GM21529 (cell line): ENCODE measurements at regions not wholly inside any gene's neighbourhood (a gene's known extent, or its start where the extent isn't known, plus 50 kb on each side); places are given as distances from the start of the nearest gene placed in this dataset.
"Not testable (repeated sequence)": the region's sequence is repeated elsewhere in the genome, so short reads cannot be mapped to it uniquely, and the experiment has no call there.

Experiments
- ATAC-seq: cut with Tn5 transposase; IDR thresholded peaks from one replicate; pipeline ENCODE4 v1.9.1; 2021; ENCODE audit not compliant: unreplicated experiment

GRCh38 chr15:87753539-87753938 is 503.0 kb downstream of the NTRK3 start:
- ATAC-seq: no peak

DNA sequence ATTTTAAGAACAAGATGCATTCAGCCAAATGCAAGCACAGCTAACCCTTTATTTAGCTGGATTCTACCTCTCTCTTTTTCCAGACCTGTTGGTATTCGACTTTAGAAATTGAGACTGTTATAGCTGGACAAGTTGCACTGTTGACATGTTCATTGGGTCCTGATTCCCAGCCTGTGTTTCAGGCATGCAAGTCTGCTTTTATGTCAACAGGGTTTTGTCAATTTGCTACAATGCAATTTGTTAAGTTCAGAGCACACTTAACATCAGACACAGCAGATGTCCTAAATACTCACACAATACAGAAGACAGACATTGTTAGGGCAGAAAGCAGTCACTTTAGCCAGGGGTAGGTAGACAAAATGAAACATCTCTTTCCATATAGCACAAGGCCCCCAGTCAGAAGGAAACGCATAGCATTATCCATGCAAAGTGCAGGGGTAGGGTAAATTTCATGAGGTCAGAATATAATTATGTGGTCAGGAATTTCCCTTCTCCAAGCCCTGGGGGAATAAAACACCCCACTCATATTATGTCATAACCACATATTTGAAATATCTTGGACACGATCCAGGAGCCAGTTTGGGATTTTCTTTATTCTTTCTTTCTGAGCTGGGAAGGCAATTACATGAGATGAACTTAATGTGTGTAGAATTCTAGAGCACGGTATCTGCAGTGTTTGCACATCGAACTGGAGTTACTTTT is 504.1 kb downstream of the NTRK3 start:
- no peak for ATAC-seq

DNA sequence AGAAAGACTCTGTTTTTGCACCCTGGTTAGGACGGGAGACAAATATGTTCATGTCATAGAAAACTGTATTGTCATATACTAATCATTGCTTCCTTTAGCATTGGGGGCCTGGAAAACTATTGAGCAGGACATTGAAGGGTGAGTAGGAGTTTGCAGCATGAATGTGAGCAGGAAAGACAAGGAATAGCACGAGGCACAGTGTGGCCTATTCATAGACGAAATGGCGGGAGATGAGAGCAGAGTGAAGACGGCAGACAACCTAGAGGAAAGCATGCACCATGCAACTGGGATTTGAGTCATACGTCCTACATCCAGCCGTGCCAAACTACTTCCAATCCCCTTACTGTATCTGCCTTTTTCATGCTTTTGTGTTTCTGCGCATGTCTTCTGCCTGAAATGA is 508.1 kb downstream of the NTRK3 start:
- no peak for ATAC-seq

DNA sequence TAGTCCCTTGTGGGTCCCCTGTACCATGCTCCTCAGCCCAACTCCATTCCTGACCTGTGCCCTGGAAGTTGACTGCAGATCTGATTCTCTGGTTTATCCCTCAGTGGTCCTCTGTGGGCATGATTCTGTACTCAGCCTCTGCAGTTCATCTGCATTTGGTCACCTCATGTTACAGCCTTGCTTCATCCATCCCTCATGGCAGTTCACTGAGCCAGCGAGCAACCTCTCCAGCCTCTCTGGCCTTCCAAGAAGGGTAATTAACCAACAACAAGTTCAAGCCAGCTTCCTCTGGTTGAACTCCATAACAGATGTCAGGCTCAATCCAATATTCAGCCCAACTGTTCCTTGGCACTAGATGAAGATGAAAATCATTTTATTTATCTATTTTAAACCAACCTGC is 509.5 kb downstream of the NTRK3 start:
- no peak for ATAC-seq

GRCh38 chr15:87746333-87746732 is 510.2 kb downstream of the NTRK3 start:
- no peak for ATAC-seq

GRCh38 chr15:87744815-87745214 is 511.7 kb downstream of the NTRK3 start:
- ATAC-seq: no peak

GRCh38 chr15:87743562-87743961 is 513.0 kb downstream of the NTRK3 start:
- no peak for ATAC-seq

GRCh38 chr15:87741350-87741749 is 515.2 kb downstream of the NTRK3 start:
- no peak for ATAC-seq

- no peak for ATAC-seq
Measured at GRCh38 chr15:87740655-87741344, 515.7 kb downstream of the NTRK3 start.

GRCh38 chr15:87739866-87740265 is 516.7 kb downstream of the NTRK3 start:
- ATAC-seq: no peak

DNA sequence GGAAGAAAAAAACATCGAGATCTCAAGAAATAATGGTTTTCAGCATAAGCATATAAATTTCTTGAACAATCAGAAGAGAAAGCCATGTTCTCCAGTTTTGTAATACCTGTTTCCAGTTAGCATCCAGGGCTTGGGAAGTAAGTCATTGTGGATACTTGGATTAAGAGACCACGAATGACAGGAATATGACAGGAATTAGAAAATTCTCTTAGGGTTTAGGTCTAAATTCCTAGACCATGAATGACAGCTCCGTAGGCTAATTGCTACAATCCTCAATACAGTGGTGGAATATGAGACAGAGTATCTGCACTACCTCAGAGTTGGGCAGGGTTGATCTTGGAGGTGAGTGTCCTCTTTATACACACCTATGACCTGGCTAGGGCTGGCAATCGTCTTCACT is 517.5 kb downstream of the NTRK3 start:
- ATAC-seq: no peak

GRCh38 chr15:87737460-87737859 is 519.1 kb downstream of the NTRK3 start:
- ATAC-seq: not testable (repeated sequence)

GRCh38 chr15:87736891-87737389 is 519.6 kb downstream of the NTRK3 start:
- no peak for ATAC-seq

DNA sequence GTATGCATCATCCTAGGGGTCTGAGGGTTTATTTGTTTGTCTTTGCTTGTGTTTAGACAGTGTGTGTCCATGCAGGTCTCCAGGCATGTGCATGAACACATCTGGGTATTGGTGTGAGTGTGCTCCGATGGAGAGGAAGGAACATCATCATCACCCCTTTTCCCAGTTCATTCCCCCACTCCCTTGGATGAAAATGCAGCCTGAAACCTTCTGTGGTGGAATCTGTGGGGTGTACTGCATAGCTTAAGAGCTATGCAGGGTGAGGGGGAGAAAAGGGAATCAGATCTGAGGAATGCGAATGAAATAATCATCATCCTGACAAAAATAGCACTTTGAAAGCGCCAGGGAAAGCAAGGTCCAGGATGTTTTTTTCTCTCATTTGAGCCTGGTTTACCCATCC is 520.1 kb downstream of the NTRK3 start:
- no peak for ATAC-seq

GRCh38 chr15:87735522-87735921 is 521.0 kb downstream of the NTRK3 start:
- no peak for ATAC-seq

DNA sequence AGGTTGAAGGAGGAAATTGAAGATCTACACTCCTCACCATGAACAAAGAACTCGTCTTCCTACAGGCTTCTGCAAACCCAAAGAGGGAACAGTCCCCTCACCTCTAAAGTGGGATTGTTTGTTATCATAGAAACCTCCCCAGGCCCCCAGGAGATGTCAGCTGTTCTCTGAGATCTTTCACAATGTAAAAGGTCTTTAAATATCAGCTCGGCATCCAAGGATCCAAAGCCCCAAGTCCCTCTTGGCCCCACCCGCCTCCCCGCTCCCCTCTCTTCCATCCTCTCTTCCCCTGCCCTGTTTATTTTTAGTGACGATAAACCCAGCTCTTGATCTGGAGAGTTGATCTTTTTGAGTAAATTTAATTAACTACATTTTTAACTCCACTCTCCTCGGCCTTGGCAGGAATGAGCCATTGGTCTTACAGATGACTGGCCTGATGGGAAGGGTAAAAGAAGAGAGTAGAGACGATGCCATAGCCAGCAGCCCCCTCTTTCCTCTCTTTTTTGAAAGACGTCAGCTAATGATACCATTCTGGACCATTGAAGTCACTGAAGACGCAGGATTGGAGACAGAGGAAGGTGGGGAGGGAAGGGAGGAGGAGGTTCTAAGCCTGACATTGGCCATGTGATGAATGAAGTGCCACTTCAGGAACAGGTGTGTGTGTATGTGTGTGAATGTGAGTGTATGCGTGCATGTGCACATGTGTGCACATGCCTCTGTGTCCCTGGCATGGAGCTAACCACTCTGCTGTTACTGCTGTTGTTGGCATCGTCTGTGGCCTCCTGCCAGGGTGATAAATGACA is 521.8 kb downstream of the NTRK3 start:
- ATAC-seq: no peak

GRCh38 chr15:87733977-87734376 is 522.6 kb downstream of the NTRK3 start:
- no peak for ATAC-seq

DNA sequence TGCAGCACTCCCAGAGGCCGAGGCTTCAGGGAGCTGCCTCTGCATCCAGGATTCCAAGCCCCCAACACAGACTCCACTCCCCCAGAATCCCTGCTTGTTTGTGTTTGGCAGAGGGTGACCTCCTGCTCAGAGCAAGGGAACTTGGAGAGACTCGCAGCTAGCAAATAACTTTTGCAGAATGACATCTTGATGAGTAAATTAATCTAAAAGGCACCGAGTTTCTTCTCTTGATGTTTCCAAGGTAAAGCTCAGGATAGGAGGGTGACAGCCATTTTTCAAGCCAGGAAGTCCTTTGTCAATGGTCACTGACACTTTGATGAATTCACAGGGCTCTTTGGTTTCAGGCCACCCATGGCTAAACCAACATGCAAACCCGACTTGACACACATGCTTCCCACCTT is 523.0 kb downstream of the NTRK3 start:
- no peak for ATAC-seq

GRCh38 chr15:87732976-87733375 is 523.6 kb downstream of the NTRK3 start:
- ATAC-seq: no peak

DNA sequence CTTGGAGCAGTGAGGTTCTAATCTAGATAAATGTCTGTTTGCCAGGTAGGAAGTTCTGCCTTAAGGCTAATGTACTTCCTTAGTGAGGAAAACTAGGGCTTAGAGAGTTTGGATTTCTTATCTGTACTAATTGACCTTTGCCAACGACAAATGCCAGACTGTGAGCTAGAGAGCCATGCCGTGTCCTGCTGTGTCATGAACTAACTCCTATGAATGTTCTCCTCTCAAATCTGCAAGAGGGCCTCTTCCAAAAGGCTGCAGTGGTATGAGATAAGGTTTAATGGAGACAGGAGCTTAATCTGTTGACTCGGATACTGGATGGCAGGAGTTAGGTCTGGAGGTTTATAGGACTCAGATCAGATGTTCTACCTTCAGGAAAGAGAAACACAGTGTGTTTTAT is 524.9 kb downstream of the NTRK3 start:
- ATAC-seq: no peak

DNA sequence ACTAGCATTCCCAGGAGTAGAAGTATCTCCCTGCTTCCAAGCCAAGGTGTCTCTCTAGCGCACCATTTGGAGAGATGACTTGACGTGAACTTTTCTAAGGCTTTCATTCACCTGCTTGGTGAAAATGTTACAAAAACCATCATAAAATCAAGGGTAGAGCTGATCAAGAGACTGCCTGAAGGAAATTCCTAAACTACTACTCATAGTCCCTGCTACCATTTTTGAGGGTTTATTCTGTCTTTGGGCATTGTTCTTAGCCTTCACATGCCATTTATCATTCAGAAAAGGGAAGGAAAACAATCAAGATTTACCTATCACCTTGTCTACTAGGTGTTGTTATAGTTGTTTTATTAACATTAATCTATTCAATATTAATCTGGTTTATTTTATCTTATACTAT is 525.8 kb downstream of the NTRK3 start:
- ATAC-seq: no peak

GRCh38 chr15:87728998-87729397 is 527.5 kb downstream of the NTRK3 start:
- ATAC-seq: no peak
